Medulla oblongata (tissue), 1 donor: ENCODE measurements at regions not wholly inside any gene's neighbourhood (a gene's known extent, or its start where the extent isn't known, plus 50 kb on each side); places are given as distances from the start of the nearest gene placed in this dataset.
"Not testable (repeated sequence)": the region's sequence is repeated elsewhere in the genome, so short reads cannot be mapped to it uniquely, and the experiment has no call there.

Source experiments
- DNase-seq: peaks from one replicate; pipeline ENCODE4 v3.0.0-alpha.2; 2015; ENCODE audit errors: extremely low spot score

DNA sequence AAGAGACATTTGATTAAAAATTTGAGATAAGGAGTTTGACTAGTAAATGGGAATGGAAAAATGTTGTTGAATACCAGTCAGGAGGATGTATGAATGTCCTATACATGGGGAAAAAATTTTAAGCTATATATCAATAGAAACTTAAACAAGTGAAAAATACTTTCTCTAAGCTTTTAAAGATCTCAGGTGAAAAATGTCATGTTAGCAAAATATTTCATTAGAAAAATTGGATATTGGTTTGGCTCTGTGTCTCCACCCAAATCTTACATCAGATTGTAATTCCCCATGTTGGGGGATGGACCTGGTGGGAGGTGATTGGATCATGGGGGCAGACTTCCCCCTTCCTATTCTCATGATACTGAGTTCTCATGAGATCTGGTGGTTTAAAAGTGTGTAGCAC, 279.6 kb upstream of the CADM2 start:
- no peak for DNase-seq

DNA sequence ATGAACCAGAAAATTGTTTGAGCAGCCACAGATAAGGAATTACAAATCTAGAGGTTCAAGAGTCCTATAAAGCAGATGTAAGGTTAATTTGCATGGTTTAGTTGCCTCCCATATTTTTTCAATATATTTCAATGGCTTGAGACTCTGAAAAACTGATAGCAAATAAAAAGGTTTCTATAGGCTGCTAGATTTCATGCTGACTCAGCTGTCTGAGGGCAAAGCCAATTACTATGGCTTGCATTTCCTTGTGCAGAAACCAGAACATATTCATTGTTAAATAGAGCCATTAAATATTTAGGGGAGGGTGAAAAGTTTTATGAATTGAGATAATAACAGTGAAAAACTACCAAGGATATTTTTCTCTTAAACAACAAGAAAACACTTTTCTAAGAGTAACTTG, 278.1 kb upstream of the CADM2 start:
- DNase-seq = no peak

DNA sequence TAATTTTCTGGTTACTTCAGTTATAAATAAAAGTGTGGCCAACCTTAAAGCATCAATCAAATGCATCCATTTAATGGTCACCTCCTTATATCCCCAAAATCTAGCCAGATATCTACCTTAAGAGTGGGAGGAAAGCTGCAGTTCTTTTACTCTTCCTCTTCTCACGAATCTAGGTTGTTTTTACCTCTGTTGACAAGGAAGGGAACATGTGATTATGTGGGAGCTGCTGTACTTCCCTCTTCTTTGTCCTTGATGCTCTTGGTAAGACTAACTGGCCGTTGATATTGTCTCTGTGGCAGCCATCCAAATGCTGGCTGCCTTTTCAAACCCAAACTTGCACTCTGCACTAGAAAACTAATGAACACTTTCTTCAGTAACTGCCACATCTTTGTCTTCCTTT, 275.3 kb upstream of the CADM2 start:
- DNase-seq = no peak

DNA sequence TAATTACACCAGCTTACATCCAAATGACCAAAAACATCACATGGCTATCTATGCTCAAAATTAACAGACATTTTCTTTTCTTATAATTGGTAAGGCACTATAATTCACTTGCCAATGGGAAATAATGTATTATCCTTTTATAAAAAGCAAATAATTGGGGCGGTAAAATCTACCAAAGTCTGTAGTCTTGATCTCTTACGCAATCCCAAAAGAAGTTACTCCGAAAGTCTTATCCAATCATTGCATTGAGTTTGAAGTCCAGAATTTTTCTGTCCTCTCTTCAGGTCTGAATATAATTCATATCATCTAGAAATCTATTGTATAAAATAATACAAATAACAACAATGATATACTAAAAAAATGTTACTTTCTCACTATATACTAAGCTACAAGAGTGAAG, 273.3 kb upstream of the CADM2 start:
- no peak for DNase-seq

DNA sequence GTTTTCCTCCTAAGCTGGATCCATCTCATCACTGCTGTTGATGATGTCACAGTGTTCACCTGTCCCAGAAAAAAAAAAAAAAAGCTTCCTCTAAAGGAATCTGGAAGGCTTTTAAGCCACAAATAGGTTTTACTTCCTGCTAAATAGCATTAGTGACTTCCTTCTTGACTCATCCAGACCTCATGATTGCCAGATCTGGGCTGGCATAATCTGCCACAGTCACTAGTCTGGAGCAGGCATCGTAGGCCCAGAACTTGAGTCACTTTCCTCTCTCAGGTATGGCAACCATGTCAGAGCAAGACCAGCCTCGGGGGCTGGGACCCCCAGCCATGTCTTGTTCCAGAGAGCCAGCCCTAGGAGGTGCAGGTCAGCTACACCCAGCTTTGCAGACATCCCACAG, 266.5 kb upstream of the CADM2 start:
- DNase-seq = peak; percentile 10

DNA sequence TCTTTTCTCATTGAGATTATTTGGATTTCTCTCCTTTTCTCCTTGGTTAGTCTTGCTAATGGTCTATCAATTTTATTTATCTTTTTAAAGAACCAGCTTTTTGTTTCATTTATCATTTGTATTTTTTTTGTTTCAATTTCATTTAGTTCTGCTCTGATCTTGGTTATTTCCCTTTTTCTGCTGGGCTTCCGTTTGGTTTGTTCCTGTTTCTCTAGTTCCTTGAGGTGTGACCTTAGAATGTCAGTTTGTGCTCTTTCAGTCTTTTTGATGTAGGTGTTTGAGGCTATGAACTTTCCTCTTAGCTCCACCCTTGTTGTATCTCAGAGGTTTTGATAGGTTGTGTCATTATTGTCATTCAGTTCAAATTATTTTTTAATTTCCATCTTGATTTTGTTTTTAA, 248.5 kb upstream of the CADM2 start:
- DNase-seq = peak; percentile 4

DNA sequence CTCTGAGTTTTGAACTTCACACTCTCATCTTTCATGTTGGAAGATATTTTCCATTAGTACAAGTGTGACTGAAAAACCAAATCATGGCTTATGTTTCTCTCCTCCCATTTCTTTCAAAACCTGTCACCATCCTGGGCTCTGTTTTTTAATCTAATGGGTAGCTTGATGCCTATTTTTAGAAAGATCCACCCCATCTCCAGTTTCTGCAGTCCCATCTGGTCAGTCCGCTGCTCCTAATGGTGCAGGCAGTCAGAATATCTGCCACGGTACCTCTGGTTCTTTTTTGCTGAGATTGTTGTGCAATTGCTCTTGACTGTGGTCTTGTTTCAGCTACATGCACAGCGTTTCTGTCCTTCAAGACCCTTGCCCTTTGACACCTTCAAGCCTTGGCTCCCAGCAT, 240.9 kb upstream of the CADM2 start:
- DNase-seq = no peak

DNA sequence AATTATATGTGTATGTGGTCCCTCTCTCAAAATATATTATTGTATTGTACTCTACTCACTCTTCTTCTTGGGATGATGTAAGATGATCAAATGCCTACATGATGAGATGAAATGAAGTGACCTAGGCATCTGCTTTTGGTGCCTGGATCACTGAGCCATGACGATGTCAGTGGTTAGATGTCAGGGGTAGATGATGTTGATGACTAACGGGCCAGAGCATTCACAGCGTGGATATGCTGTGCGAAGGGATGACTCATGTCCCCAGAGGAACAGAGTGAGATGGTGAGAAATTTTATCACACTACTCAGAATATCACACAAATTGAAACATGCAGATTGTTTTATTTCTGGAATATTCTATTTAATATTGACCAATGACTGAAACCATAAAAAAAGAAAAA, 233.9 kb upstream of the CADM2 start:
- DNase-seq = no peak

DNA sequence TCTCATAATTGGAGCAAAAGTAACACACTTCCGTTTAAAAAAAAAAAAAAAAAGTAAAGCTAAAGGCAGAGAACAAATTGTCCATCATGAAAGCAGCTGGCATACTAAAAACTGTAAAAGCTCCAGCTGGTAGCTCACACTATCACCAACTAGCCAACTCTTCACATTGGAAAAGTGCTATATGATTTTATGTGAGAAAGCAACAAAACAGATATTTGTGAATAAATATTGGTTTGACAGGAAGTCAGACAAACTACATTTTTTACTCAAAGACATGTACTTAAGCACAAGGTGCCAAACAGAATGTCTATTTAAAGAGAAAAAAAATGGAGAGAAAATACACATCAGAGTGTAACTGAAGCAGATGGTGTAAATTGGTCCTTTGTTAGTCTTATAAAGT, 231.2 kb upstream of the CADM2 start:
- DNase-seq = no peak

DNA sequence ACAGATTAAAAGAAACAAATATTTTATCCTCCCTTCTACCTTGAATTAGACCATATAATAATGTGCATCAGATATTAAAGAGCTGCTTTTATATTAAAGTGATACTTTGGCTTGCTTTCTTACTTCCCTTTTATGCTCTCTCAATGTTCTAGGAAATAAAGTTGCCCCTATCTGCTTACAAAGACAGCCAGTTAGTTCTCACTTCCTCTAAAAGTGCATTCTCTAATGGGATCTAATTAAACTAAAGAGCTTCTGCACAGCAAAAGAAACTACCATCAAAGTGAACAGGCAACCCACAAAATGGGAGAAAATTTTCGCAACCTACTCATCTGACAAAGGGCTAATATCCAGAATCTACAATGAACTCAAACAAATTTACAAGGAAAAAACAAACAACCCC, 224.1 kb upstream of the CADM2 start:
- not testable (repeated sequence) for DNase-seq

DNA sequence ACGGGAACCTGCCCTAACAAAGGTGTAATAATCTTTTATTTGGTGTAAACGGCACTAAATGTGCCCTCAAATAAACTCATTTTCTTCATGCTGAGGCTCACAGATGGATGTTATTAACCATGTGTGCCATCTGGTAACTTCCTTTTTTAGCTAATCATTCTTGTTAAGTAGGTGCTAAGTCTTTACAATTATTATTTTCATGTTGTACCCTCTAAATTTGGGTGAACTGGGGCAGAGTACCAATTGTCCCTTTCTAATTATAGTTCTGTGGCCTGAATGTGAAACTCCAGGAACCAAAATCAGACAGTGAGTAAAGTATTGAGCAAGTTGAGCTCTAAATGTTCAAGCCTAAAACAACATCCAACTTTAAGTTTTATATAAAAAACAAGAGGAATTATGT, 220.7 kb upstream of the CADM2 start:
- DNase-seq = no peak

DNA sequence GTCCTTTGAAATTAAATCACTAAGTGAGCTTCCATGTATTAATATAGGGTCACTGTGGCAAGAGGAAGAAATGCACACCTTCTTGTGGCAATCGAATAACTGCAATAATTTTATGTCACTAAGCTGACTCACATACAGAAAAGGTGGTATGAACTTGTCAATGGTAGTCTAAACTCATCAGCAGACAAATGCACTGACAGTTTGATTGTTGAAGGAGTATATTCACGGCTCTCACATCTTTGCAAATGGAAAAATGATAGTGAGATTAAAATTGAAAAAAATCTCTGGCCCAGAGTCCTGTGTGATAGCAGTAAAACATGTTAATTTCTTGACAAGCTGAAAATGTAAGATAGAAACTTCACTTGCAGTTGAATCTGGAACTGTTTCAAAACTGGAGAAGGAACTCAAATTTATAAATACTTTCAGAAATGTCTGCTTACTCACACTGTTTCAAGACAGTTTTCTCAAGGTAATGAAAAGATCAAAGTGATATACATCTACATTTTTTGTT, 215.8 kb upstream of the CADM2 start:
- DNase-seq = no peak

DNA sequence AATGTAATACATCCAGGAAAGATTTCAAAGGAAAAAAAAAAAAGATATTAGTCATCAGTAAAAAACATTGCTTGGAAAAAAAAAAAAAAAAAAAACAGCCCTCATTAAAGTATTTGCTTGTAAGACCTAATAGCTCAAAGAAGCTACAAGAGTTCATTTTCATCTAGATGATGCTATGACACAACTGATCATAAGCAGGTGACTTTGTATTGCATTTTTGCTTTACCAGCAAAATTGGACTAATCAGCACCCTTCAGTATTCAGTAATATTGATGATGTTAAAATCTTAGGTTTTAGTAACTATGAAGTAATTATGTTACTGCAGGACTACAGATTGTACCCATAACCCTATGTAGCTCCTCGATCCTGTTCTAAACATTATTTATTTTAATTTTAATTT, 214.7 kb upstream of the CADM2 start:
- no peak for DNase-seq

DNA sequence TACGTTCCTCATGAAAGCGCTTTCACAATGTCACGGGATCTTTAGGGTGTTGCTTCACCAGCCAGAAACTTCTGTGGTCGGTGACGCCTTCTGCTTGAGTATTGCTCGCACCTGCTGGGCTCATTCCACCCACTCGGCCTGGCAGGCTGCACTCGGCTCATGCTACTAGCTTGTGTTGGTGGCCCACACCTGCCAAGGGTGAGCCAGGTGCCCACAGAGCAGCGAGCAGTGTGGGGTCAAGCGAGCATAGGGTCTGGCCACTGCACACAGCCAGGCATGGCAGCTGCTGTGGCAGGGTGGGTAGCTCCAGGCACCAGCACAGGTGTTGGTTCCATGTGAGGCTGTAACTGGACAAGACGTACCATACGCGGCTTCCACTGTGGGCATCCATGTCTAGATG, 202.9 kb upstream of the CADM2 start:
- DNase-seq = no peak

DNA sequence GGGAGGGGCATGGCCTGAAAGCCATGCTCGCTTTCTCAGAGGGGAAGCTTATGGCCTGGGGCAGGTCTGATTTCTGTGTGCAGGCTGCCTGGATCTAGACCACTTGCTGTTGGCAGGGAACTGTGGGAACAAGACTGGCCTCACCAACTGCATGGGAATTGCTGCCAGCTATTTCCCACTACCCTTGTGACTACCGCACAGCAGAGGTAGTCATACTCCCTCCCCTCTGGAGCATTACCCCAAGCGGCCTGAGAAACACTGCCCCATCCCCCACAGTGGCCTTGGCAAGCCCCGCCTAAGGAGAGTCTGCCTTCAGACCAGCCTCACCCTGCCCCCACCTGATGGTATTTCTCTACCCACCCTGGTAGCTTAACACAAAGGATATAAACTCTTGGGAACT, 199.4 kb upstream of the CADM2 start:
- DNase-seq = no peak

DNA sequence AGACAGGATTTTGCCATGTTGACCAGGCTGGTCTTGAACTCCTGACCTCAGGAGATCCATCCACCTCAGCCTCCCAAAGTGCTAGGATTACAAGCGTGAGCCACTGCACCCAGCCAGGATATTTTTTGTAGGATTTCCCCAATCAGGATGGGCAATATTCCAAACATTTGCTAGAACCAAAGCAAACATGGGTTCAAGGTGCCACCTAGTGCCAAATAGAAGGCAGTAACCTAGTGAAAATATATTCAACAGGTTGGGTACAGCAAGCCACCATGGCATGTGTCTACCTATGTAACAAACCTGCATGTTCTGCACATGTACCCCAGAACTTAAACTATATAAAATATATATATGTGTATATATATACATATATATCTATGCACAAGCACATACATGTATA, 185.9 kb upstream of the CADM2 start:
- no peak for DNase-seq

DNA sequence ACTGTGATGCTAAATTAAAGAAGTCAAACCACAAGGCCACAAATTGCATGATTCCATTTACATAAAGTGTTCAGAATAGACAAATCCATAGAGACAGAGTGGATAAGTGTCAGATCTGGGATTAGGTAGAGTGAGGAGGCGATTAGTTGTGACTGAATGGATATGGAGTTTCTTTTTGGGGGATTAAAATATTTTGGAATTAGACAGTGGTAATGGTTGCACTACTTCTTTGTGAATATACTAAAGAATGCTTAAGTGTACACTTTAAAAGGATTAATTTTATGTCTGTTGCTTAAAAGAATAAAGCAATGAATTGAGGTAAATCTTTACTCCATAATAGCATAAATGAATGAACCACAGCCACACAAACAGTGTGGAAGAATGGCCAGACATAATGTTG, 175.5 kb upstream of the CADM2 start:
- DNase-seq = no peak

DNA sequence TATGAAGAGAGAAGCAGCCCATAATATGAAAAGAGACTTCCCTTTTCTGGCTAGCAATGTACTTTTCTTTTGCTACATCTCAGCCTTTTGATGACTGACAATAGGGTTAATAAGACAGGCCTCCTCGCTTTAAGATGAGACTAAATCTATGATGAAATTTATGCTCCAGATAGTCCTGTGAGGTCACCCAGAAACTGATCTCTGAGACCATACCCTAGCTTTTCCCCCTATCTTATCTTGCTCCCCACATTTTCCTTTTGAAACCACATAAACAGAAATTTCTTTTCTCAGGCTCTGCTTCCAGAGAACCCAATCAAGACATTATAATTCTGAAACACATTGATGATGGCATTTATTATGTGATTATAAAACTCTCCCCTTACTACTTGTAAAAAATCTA, 168.8 kb upstream of the CADM2 start:
- no peak for DNase-seq

DNA sequence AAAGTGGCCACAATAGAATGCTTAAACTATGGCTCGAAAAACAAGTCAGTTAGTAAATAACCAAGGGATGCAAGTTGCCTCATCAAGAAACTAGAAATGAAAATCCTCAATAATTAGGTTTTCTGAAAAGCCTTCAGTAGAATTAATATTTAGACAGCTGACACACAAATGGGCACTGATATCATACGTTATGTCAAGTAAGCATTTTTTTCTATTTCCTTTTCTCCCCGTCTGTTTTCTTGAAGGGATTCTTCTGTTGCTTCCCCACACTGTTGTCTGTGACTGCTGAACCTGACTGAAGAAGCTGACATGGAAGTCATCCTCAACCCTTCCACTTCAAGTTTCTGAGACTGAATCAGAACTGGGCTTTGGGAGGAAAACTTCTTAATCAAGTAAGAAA, 151.8 kb upstream of the CADM2 start:
- DNase-seq = no peak

DNA sequence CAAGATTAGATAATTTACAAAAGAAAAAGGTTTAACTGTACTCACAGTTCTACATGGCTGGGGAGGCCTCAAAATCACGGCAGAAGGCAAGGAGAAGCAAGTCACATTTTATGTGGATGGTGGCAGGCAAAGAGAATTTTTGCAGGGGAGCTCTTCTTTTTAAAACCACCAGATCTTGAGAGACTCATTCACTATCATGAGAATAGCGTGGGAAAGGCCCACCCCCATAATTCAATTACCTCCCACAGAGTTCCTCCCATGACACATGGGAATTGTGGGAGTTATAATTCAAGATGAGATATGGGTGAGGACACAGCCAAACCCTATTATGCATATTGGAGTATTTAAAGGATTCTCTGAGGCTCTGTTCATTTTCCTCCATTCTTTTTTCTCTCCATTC, 138.7 kb upstream of the CADM2 start:
- DNase-seq = no peak

DNA sequence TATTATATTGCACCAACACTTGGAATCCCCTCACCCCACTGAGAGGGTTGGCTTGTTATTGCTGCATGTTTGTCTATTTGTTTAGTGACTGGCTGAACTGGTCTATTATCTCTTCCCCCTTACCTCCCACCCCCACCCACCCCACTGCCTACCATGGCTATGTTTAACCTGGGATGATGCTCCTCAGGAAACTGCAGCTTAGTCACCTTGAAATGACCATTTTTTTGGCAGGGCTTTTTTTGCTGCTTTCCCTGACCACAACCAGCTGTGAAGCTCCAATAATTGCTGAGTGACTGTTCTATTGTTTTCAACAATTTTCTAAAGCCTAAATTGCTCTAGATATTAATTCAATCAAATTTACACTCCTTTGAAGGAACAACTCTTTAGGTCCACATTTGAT, 137.9 kb upstream of the CADM2 start:
- no peak for DNase-seq

DNA sequence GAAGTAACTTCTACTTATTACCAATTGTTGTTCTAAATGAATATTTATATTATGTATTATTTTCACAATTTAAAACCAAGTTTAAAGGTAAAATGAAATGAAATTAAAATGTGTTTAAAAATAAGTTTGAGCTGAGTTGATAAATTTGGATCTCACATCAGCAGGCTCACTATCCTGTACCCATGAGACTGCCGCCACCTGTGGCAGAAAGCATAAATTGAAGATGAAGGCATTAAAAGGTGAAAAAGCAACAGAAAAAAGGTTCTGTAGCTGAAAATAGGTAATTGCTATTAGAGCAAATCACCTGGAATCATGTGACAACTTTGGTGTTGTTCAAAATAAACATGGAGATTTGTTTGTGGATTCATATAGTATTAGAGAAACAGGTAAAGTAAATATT, 133.0 kb upstream of the CADM2 start:
- no peak for DNase-seq

DNA sequence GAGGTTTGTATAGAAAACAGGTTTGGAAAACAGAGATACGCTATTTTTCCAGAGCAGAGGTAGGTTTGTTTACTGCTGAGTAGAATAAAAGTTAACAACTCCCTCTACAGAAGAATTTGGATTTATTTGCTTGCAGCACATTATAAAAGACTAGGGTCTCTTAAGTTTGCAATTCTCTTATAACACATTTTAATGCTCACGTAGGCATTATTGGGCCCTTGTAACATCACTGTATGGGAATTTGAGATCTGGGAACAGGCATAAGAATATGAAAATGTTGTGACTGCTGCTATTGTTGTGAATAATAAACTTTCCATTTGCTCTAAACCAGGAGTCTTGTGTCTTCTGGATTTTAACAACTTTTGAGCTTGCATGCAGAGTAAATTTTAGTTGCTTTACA, 128.3 kb upstream of the CADM2 start:
- no peak for DNase-seq

DNA sequence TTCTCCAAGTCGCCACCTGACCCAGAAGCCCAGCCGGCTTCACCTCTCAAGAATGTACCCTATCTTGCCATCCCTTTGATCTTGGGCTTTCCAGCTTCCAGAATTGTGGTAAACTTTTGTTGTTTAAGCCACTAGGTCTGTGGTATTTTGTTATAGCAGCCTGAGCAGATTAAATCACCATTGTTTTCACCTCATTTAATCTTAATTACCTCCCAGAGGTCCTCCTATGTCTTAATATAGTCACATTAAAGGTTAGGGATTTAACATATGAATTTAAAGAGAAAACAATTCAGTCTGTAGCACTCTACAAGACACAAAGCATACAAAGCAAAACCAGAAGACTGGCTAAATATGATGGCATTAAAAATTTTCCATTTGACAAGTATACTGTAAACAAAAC, 123.4 kb upstream of the CADM2 start:
- no peak for DNase-seq

DNA sequence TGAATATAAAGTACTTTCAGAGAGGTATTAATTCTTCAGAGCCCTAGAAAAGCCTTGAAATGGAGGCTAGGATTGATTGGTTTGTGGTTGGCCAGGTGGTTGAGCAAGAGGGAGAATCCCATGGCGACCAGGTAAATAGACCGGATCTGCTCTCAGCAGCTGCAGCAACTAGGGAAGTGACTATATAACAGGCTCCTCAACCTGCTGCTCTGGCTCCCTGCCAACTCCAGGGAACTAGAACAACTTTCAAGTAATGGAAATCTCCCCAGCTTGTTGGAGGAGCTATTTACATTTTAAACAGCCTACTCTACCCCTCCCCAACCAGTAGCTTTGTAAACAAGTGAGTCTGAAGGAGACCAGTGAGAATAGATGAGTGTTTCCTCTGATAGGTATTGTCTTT, 121.8 kb upstream of the CADM2 start:
- DNase-seq = no peak
